ENCODE measurements at regions not wholly inside any gene's neighbourhood (a gene's known extent, or its start where the extent isn't known, plus 50 kb on each side); places are given as distances from the start of the nearest gene placed in this dataset.

DNA sequence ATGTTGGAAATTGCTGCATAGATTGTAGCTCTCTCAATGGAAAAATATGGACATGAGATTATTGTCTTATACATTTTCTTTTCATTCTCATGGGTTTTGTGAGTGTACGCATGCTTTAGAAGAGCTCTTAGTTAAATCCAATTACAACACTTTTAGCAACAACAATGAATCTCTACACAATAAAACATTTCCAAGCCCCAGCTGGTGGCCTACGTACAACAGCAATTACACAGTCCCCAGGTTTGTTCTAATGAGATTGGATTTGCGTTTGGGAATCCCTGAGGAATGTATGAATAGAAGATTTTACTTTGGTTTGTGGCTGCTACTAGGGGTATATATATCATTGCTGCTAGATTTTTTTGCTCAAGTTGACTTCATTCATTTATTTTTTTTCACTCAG lies 98.6 kb downstream of the FHDC1 start:
- TF ChIP-seq, protein P1, sequence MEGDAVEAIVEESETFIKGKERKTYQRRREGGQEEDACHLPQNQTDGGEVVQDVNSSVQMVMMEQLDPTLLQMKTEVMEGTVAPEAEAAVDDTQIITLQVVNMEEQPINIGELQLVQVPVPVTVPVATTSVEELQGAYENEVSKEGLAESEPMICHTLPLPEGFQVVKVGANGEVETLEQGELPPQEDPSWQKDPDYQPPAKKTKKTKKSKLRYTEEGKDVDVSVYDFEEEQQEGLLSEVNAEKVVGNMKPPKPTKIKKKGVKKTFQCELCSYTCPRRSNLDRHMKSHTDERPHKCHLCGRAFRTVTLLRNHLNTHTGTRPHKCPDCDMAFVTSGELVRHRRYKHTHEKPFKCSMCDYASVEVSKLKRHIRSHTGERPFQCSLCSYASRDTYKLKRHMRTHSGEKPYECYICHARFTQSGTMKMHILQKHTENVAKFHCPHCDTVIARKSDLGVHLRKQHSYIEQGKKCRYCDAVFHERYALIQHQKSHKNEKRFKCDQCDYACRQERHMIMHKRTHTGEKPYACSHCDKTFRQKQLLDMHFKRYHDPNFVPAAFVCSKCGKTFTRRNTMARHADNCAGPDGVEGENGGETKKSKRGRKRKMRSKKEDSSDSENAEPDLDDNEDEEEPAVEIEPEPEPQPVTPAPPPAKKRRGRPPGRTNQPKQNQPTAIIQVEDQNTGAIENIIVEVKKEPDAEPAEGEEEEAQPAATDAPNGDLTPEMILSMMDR (IDR thresholded peaks at IDR 0.05) = no peak
- TF ChIP-seq EP300 (IDR thresholded peaks at IDR 0.05) = no peak
- TF ChIP-seq POLR2A (IDR thresholded peaks at IDR 0.05) = no peak
